ENCODE measurements at regions not wholly inside any gene's neighbourhood (a gene's known extent, or its start where the extent isn't known, plus 50 kb on each side); places are given as distances from the start of the nearest gene placed in this dataset.

DNA sequence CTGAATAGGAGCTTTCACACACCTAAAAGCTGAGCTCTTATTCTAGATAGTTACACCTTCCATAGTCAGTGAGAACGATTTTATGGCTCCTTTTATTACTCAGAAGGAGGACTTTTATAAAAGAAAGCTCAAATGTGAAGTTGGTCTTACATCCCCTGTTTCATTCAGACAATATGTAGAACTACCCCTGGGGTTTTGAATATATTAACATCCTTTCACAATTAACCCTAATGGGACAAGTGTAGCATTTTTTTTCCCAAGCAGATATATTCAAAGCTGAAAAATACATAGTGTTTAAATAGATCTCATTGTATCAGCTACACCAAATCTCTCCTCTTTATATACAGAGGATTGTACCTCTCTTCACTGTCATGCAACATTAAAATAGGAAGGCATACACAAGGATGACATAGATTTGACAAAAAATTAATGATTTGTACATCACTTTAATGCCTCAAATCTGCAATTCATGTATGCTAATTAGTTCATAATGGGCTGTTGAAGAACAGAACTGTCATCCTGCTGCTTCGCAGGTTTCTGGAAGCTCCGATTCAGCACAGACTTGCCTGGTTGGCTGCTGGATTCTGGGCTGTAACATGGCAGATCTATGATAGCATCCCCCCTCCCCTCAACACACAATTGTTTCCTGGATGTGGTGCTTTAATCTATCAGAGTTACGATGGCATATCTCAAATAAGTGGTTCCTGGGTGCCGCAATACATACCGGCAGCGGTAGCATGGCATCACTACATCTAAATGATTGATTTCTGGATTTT lies 129.7 kb upstream of the PARD3B start:
- Histone ChIP-seq H3K9me3 (ENCODE audit: control extremely low read depth in 1 of 3, control insufficient read depth in 2 of 3, insufficient read depth in 1 of 3, low read length in 2 of 3) (peaks cover 0 to 8% (median 3%) of the 10 kb centered on the region in 3 donors), H3K4me3 (ENCODE audit: control extremely low read depth in 1 of 5, extremely low read depth in 1 of 5, insufficient read depth in 1 of 5, low read depth in 2 of 5, low read length in 4 of 5) (no peak overlapping the region), H3K27ac (ENCODE audit: low read length in 2 of 2) (no peak overlapping the region), H3K9ac (ENCODE audit: low read length) (no peak overlapping the region), H3K36me3 (replicated peaks in 1 of 2; ENCODE audit: control extremely low read depth in 1 of 2, control insufficient read depth in 1 of 2, extremely low read depth in 1 of 2, insufficient read depth in 2 of 2, low read length in 1 of 2) (no peaks in the 10 kb centered on the region), H4K20me1 (ENCODE audit: control insufficient read depth, insufficient read depth, low read length, poor library complexity, severe bottlenecking) (no peaks in the 10 kb centered on the region), H3K79me2 (ENCODE audit: control insufficient read depth, insufficient read depth, low read length) (no peaks in the 10 kb centered on the region), H3K27me3 (replicated peaks in 1 of 4; ENCODE audit: control extremely low read depth in 1 of 4, control insufficient read depth in 3 of 4, insufficient read depth in 4 of 4, low read length in 3 of 4) (no peaks in the 10 kb centered on the region), H3K4me1 (ENCODE audit: control insufficient read depth in 2 of 2, insufficient read depth in 2 of 2, low read length in 2 of 2) (no peaks in the 10 kb centered on the region), H2AFZ (ENCODE audit: insufficient read depth, low read depth, low read length, poor library complexity, severe bottlenecking) (no peak overlapping the region), H3K4me2 (replicated peaks; ENCODE audit: low read depth, low read length, poor library complexity, severe bottlenecking) (no peak overlapping the region)
- Mint-ChIP-seq H3K4me1 (no peaks in the 10 kb centered on the region), H3K4me3 (no peak overlapping the region), H3K27me3 (no peaks in the 10 kb centered on the region), H3K27ac (no peak overlapping the region), H3K9me3 (ENCODE audit: insufficient read depth) (peaks cover 5% of the 10 kb centered on the region)
- ChIA-PET POLR2A (no interaction called here), CTCF (no interaction called here)
- no peak for TF ChIP-seq EZH2 (IDR thresholded peaks at IDR 0.05; ENCODE audit: borderline replicate concordance, insufficient read depth, low read depth, low read length, poor library complexity, severe bottlenecking)
- TF ChIP-seq, protein P1, sequence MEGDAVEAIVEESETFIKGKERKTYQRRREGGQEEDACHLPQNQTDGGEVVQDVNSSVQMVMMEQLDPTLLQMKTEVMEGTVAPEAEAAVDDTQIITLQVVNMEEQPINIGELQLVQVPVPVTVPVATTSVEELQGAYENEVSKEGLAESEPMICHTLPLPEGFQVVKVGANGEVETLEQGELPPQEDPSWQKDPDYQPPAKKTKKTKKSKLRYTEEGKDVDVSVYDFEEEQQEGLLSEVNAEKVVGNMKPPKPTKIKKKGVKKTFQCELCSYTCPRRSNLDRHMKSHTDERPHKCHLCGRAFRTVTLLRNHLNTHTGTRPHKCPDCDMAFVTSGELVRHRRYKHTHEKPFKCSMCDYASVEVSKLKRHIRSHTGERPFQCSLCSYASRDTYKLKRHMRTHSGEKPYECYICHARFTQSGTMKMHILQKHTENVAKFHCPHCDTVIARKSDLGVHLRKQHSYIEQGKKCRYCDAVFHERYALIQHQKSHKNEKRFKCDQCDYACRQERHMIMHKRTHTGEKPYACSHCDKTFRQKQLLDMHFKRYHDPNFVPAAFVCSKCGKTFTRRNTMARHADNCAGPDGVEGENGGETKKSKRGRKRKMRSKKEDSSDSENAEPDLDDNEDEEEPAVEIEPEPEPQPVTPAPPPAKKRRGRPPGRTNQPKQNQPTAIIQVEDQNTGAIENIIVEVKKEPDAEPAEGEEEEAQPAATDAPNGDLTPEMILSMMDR (IDR thresholded peaks at IDR 0.05), result no peak
- DNase-seq, result no peak
- 100% methylated on average over 4 of the region's 7 CpGs for WGBS (ENCODE audit: insufficient coverage)
- intact Hi-C loops (cut with micrococcal nuclease), result no loop called here
- ATAC-seq (ENCODE audit: low read depth), result no peak

DNA sequence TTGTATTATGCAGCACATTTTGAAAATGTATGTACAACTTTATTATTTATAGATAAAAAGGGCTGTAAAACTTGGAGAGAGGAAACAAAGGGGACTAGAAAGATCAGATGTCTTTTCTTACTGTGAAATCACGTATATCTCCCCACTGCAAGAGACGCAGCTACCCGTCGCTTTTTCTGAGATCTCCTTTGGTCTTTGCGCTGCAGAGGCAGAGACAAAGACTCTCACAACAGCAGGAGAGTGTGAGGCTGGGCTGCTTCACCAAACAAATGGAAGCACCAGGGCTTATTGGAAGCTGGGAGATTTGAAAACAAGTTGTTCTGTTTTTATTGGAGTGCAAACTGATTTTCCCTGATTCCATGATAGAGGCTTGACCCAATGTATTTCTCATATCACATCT lies 129.0 kb upstream of the PARD3B start:
- ChIA-PET POLR2A (no interaction called here), CTCF (no interaction called here)
- no peak overlapping the region for H2AFZ ChIP-seq (ENCODE audit: insufficient read depth, low read depth, low read length, poor library complexity, severe bottlenecking)
- WGBS (ENCODE audit: insufficient coverage), result 94% methylated on average over 5 of the region's 5 CpGs
- ATAC-seq (ENCODE audit: low read depth) (no peak), DNase-seq (no peak)
- H3K9me3 ChIP-seq (ENCODE audit: control extremely low read depth in 1 of 3, control insufficient read depth in 2 of 3, insufficient read depth in 1 of 3, low read length in 2 of 3), result peaks cover 0 to 8% (median 3%) of the 10 kb centered on the region in 3 donors
- TF ChIP-seq, protein P1 (IDR thresholded peaks at IDR 0.05), result no peak
- no peak for TF ChIP-seq EZH2 (IDR thresholded peaks at IDR 0.05; ENCODE audit: borderline replicate concordance, insufficient read depth, low read depth, low read length, poor library complexity, severe bottlenecking)
- H3K79me2 ChIP-seq (ENCODE audit: control insufficient read depth, insufficient read depth, low read length), result no peaks in the 10 kb centered on the region
- H3K27ac ChIP-seq (ENCODE audit: low read length in 2 of 2), result no peak overlapping the region
- H3K27me3 ChIP-seq (replicated peaks in 1 of 4; ENCODE audit: control extremely low read depth in 1 of 4, control insufficient read depth in 3 of 4, insufficient read depth in 4 of 4, low read length in 3 of 4), result no peaks in the 10 kb centered on the region
- H3K36me3 ChIP-seq (replicated peaks in 1 of 2; ENCODE audit: control extremely low read depth in 1 of 2, control insufficient read depth in 1 of 2, extremely low read depth in 1 of 2, insufficient read depth in 2 of 2, low read length in 1 of 2), result no peaks in the 10 kb centered on the region
- H3K4me2 ChIP-seq (replicated peaks; ENCODE audit: low read depth, low read length, poor library complexity, severe bottlenecking), result no peak overlapping the region
- H3K27ac Mint-ChIP-seq, result no peak overlapping the region
- H3K27me3 Mint-ChIP-seq, result no peaks in the 10 kb centered on the region
- intact Hi-C loops (cut with micrococcal nuclease), result no loop called here
- no peak overlapping the region for H3K4me3 Mint-ChIP-seq
- H3K4me3 ChIP-seq (ENCODE audit: control extremely low read depth in 1 of 5, extremely low read depth in 1 of 5, insufficient read depth in 1 of 5, low read depth in 2 of 5, low read length in 4 of 5), result no peak overlapping the region
- no peaks in the 10 kb centered on the region for H3K4me1 Mint-ChIP-seq
- no peaks in the 10 kb centered on the region for H4K20me1 ChIP-seq (ENCODE audit: control insufficient read depth, insufficient read depth, low read length, poor library complexity, severe bottlenecking)
- peaks cover 5% of the 10 kb centered on the region for H3K9me3 Mint-ChIP-seq (ENCODE audit: insufficient read depth)
- no peak overlapping the region for H3K9ac ChIP-seq (ENCODE audit: low read length)
- H3K4me1 ChIP-seq (ENCODE audit: control insufficient read depth in 2 of 2, insufficient read depth in 2 of 2, low read length in 2 of 2), result no peaks in the 10 kb centered on the region
